Progenitor cell of endocrine pancreas (in vitro differentiated cells): ENCODE measurements at regions not wholly inside any gene's neighbourhood (a gene's known extent, or its start where the extent isn't known, plus 50 kb on each side); places are given as distances from the start of the nearest gene placed in this dataset.

ENCODE experiments used
- DNase-seq: peaks from one replicate; pipeline ENCODE4 v3.0.0; 2021; ENCODE audit warnings: low spot score; ENCODE audit not compliant: unreplicated experiment
- H3K27ac Mint-ChIP-seq: 2 replicates; pipeline ENCODE4 v1.8.0; 2021; ENCODE audit warnings: mild to moderate bottlenecking, moderate library complexity, mixed read lengths
- H3K27me3 Mint-ChIP-seq: 2 replicates; pipeline ENCODE4 v1.8.0; 2021; ENCODE audit warnings: mixed read lengths
- H3K36me3 Mint-ChIP-seq: 2 replicates; pipeline ENCODE4 v1.8.0; 2022; ENCODE audit warnings: mixed read lengths; ENCODE audit not compliant: insufficient read depth
- H3K4me1 Mint-ChIP-seq: 2 replicates; pipeline ENCODE4 v1.8.0; 2021; ENCODE audit warnings: low read depth, mixed read lengths
- H3K4me3 Mint-ChIP-seq: 2 replicates; pipeline ENCODE4 v1.8.0; 2021; ENCODE audit warnings: low read depth, mild to moderate bottlenecking, moderate library complexity, mixed read lengths
- H3K9me3 Mint-ChIP-seq: 2 replicates; pipeline ENCODE4 v1.8.0; 2021; ENCODE audit warnings: low read depth, mixed read lengths
- TF ChIP-seq, protein P1 (sequence below): fragments of 200-600 bp; sonication (generic); IDR thresholded peaks from one replicate; pipeline ENCODE4 v1.5.0; 2021; ENCODE audit warnings: antibody characterized with exemption, mild to moderate bottlenecking; ENCODE audit not compliant: unreplicated experiment

DNA sequence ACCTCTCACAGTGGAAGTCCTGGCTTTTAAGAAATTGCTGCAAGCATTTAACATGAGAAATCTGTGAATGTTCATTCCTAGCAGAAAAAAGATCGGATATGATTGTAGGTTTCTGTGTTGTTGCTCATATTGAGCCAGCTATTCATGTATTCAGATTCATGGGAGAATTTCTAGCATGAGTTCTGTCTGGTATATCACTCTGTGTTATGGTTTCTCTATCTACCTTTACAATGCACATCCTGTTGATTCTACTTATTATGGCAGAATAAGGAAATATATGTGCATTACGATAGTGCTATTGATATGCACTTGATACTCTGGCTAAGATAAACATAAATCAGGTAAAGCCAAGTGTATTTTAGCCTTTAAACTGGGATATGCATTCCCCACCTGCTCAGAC lies 138.2 kb downstream of the KCNRG start:
- H3K27me3 Mint-ChIP-seq = peaks cover 4% of the 10 kb centered on the region
- H3K36me3 Mint-ChIP-seq = no peaks in the 10 kb centered on the region
- TF ChIP-seq, protein P1, sequence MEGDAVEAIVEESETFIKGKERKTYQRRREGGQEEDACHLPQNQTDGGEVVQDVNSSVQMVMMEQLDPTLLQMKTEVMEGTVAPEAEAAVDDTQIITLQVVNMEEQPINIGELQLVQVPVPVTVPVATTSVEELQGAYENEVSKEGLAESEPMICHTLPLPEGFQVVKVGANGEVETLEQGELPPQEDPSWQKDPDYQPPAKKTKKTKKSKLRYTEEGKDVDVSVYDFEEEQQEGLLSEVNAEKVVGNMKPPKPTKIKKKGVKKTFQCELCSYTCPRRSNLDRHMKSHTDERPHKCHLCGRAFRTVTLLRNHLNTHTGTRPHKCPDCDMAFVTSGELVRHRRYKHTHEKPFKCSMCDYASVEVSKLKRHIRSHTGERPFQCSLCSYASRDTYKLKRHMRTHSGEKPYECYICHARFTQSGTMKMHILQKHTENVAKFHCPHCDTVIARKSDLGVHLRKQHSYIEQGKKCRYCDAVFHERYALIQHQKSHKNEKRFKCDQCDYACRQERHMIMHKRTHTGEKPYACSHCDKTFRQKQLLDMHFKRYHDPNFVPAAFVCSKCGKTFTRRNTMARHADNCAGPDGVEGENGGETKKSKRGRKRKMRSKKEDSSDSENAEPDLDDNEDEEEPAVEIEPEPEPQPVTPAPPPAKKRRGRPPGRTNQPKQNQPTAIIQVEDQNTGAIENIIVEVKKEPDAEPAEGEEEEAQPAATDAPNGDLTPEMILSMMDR = no peak
- H3K4me1 Mint-ChIP-seq = peaks cover 1% of the 10 kb centered on the region
- H3K9me3 Mint-ChIP-seq = no peaks in the 10 kb centered on the region
- no peak overlapping the region for H3K27ac Mint-ChIP-seq
- no peak for DNase-seq
- H3K4me3 Mint-ChIP-seq = no peak overlapping the region

DNA sequence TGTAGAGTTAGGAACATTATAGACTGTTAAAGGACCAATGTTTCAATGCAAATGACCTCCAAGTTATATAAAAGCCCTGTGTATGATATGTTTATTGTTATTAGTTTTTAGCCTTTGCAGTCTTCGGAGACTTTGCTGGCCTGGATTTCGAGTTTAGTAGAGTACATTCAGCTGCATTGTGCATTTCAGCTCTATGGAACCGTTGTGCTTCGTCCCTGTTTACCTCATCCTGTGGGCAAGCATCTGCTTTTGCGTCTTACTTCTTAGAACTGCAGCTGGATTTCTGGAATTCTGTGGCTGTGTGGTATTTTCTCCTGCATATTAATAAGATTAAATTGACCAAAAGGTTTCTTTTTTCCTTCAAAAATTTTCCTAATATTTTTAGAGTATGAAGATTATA lies 138.6 kb downstream of the KCNRG start:
- Mint-ChIP-seq H3K4me3 (no peak overlapping the region), H3K36me3 (no peaks in the 10 kb centered on the region), H3K27ac (no peak overlapping the region), H3K27me3 (peaks cover 4% of the 10 kb centered on the region), H3K4me1 (peaks cover 1% of the 10 kb centered on the region), H3K9me3 (no peaks in the 10 kb centered on the region)
- DNase-seq = no peak
- TF ChIP-seq, protein P1 = no peak

DNA sequence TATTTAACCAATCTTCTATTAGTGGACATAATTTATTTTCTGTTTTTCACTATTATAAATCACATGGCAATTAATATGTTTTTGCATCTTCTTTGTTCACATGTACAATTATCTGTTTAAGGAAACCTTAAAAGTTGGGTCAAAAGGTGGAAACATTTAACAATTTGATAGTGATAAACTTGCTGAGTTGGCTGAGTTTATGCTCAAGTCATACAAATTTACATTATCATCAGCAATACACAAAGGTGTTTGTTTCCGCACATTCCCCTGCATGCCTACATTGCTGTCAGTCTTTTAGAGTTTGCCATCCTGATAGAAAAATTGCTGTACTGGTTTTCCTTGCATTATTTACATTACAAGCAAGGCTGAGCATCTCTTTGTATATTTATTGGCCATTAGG lies 139.5 kb downstream of the KCNRG start:
- H3K27me3 Mint-ChIP-seq = no peaks in the 10 kb centered on the region
- H3K4me3 Mint-ChIP-seq = no peak overlapping the region
- TF ChIP-seq, protein P1 = no peak
- peaks cover 1% of the 10 kb centered on the region for H3K4me1 Mint-ChIP-seq
- no peak for DNase-seq
- H3K9me3 Mint-ChIP-seq = no peaks in the 10 kb centered on the region
- H3K36me3 Mint-ChIP-seq = no peaks in the 10 kb centered on the region
- H3K27ac Mint-ChIP-seq = no peak overlapping the region

DNA sequence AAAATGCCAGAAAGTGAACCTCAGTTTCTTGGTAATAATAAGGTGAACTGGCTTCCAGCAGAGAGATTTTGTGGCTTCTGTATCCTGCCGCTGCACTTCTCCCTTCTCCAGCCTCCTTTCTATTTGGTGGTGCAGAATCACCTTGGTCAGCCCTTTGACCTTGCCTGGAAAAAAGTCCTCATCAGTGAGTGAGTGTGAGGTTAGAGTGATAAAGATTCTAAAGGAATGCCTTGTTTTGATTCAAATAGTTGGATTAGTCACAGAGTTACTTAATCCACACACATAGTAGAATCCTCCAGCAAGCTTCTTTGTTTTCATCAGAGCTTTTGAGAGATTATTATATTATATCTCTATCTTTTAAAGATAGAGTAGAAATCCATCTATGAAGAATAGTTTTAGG lies 140.9 kb downstream of the KCNRG start:
- H3K27ac Mint-ChIP-seq = no peak overlapping the region
- TF ChIP-seq, protein P1 = no peak
- H3K27me3 Mint-ChIP-seq = no peaks in the 10 kb centered on the region
- DNase-seq = no peak
- no peak overlapping the region for H3K4me3 Mint-ChIP-seq
- peaks cover 2% of the 10 kb centered on the region for H3K4me1 Mint-ChIP-seq
- no peaks in the 10 kb centered on the region for H3K36me3 Mint-ChIP-seq
- H3K9me3 Mint-ChIP-seq = no peaks in the 10 kb centered on the region

DNA sequence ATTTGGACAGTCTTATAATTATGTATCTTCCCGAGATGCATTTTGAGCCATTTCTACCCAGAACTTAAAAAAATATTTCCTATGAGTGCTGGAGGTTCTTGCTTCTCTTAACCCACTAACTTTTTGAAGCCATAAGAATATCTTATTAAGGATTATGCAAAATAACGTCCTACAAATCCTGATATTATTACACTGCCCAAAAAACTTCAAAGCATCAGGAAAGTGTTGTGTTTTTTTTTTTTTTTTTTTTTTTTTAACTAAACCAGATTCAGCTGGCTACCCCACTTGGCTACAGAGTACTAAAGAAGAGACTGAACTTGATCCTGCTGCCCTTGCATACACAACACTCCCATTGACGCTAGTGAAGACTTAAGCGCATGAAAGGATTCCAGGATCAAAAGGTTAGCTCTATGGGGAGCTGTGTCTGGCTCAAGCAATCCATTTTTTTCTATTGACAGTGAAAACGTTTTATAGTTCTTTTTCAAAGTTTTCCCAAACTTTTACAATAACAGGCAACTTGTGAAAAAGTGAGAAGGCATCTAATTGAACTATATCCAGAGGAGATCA lies 141.4 kb downstream of the KCNRG start:
- no peak for DNase-seq
- Mint-ChIP-seq H3K9me3 (no peaks in the 10 kb centered on the region), H3K27ac (no peak overlapping the region), H3K4me3 (no peak overlapping the region), H3K4me1 (peaks cover 3% of the 10 kb centered on the region), H3K36me3 (no peaks in the 10 kb centered on the region), H3K27me3 (no peaks in the 10 kb centered on the region)
- TF ChIP-seq, protein P1 = no peak
